Psoas muscle (tissue), 7 donors: ENCODE measurements at regions not wholly inside any gene's neighbourhood (a gene's known extent, or its start where the extent isn't known, plus 50 kb on each side); places are given as distances from the start of the nearest gene placed in this dataset.

Experiments used
- ATAC-seq, 4 donors: fragments of 200-7000 bp; cut with Tn5 transposase; one replicate each; pipeline ENCODE4 v1.9.1; 2020; ENCODE audit warnings: moderate library complexity in 3 of 4, mild to moderate bottlenecking in 2 of 4
- DNase-seq, 2 donors: peaks; one replicate each; pipeline ENCODE4 v3.0.0-alpha.2; 2020
- H3K27ac ChIP-seq: fragments of 200-600 bp; one replicate; pipeline ENCODE4 v1.8.0; 2022
- H3K27me3 ChIP-seq, 3 donors: fragments of 200-600 bp in 1 of 3; one replicate each; pipeline versions ENCODE4 v1.6.1 to v1.8.0; 2013 to 2022; ENCODE audit warnings: low read length in 2 of 3, mild to moderate bottlenecking in 2 of 3, moderate library complexity in 1 of 3; ENCODE audit not compliant: insufficient read depth in 3 of 3
- H3K36me3 ChIP-seq, 2 donors: fragments of 200-600 bp in 1 of 2; one replicate each; pipeline versions ENCODE4 v1.6.1 to v1.8.0; 2013 to 2022; ENCODE audit warnings: low read depth in 1 of 2, mild to moderate bottlenecking in 1 of 2, moderate library complexity in 1 of 2; ENCODE audit not compliant: insufficient read depth in 1 of 2
- H3K4me1 ChIP-seq: fragments of 200-600 bp; one replicate; pipeline ENCODE4 v1.8.0; 2022
- H3K4me3 ChIP-seq: fragments of 200-600 bp; one replicate; pipeline ENCODE4 v1.8.0; 2022; ENCODE audit warnings: mild to moderate bottlenecking
- H3K9me3 ChIP-seq: fragments of 200-600 bp; one replicate; pipeline ENCODE4 v1.8.0; 2022
- WGBS, 3 donors: extraction: QIAGEN DNeasy Blood & Tissue Kit; methylation state at CpG; one replicate each; pipeline versions ENCODE4 v1.1.6 to v1.1.7; 2013; 5-methylcytosine and 5-hydroxymethylcytosine counted together
- intact Hi-C, 2 donors: fragments of 100-400 bp; cut with DNase I; formaldehyde crosslinking; loops; one replicate each; pipeline versions ENCODE4 v1.11.0 to v1.14.2; 2022
- TF ChIP-seq, protein P1 (sequence below): fragments of 200-600 bp; IDR thresholded peaks from one replicate; pipeline ENCODE4 v1.8.0; 2022; ENCODE audit warnings: antibody characterized with exemption
- donor health status: healthy with polysubstance abuse.
- donor health status: DM: no; HTN: no; CAD: no; lungs with moderate emphysema.
- donor health status: Bipolar disorder and iron deficiency.
- donor health status: healthy.
- donor health status: DM: yes; HTN: yes; CAD: no.
- donor health status: DM: no; HTN: no; CAD: no.
- donor health status: DM: yes; HTN: yes; CAD: no.

- no peaks in the 10 kb centered on the region for H3K9me3 ChIP-seq
- intact Hi-C loops: no loop called here
- TF ChIP-seq, protein P1, sequence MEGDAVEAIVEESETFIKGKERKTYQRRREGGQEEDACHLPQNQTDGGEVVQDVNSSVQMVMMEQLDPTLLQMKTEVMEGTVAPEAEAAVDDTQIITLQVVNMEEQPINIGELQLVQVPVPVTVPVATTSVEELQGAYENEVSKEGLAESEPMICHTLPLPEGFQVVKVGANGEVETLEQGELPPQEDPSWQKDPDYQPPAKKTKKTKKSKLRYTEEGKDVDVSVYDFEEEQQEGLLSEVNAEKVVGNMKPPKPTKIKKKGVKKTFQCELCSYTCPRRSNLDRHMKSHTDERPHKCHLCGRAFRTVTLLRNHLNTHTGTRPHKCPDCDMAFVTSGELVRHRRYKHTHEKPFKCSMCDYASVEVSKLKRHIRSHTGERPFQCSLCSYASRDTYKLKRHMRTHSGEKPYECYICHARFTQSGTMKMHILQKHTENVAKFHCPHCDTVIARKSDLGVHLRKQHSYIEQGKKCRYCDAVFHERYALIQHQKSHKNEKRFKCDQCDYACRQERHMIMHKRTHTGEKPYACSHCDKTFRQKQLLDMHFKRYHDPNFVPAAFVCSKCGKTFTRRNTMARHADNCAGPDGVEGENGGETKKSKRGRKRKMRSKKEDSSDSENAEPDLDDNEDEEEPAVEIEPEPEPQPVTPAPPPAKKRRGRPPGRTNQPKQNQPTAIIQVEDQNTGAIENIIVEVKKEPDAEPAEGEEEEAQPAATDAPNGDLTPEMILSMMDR: no peak
- H3K4me1 ChIP-seq: no peaks in the 10 kb centered on the region
- ATAC-seq: no peak
- no peaks in the 10 kb centered on the region for H3K27me3 ChIP-seq
- no peaks in the 10 kb centered on the region for H3K36me3 ChIP-seq
- H3K27ac ChIP-seq: no peak overlapping the region
- DNase-seq: no peak
- no peak overlapping the region for H3K4me3 ChIP-seq
Measured at GRCh38 chr9:78479441-78479840, 182.5 kb downstream of the PSAT1 start.

DNA sequence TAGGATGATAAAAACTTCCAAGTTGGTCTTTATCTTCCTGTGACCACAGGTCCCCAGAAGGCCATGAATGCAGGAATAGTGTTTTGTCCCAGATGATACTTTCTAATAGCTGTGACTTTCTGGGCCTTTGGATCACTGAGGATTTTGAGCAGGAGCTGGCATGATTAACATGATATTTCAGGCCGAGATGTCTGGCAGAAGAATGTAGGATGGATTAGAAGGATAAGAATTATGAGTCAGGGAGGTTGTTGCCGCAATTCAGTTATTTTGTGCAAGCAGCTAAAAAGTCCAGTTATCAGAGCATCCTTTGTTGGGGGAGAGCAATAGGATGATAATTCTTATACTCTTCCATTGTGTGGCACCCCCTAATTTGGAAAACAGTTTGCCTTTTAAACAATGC is 189.7 kb downstream of the PSAT1 start:
- DNase-seq: no peak
- no peak overlapping the region for H3K27ac ChIP-seq
- intact Hi-C loops: no loop called here
- H3K27me3 ChIP-seq: no peaks in the 10 kb centered on the region
- H3K9me3 ChIP-seq: no peaks in the 10 kb centered on the region
- no peak overlapping the region for H3K4me3 ChIP-seq
- H3K4me1 ChIP-seq: no peaks in the 10 kb centered on the region
- TF ChIP-seq, protein P1: no peak
- 52 to 67% (median 62%) methylated on average over 2 of the region's 2 CpGs for WGBS, 3 donors
- ATAC-seq: no peak
- no peaks in the 10 kb centered on the region for H3K36me3 ChIP-seq

- Histone ChIP-seq H3K4me1 (no peaks in the 10 kb centered on the region), H3K9me3 (no peaks in the 10 kb centered on the region), H3K36me3 (no peaks in the 10 kb centered on the region), H3K27ac (no peak overlapping the region), H3K27me3 (no peaks in the 10 kb centered on the region), H3K4me3 (no peak overlapping the region)
- no peak for ATAC-seq
- 77 to 88% (median 81%) methylated on average over 4 of the region's 4 CpGs for WGBS, 3 donors
- intact Hi-C loops: no loop called here
- TF ChIP-seq, protein P1: no peak
- no peak for DNase-seq
Measured at GRCh38 chr9:78490231-78490630, 193.3 kb downstream of the PSAT1 start.

GRCh38 chr9:78491402-78491801 is 194.5 kb downstream of the PSAT1 start:
- Histone ChIP-seq H3K27ac (no peak overlapping the region), H3K4me3 (no peak overlapping the region), H3K36me3 (no peaks in the 10 kb centered on the region), H3K9me3 (no peaks in the 10 kb centered on the region), H3K27me3 (no peaks in the 10 kb centered on the region), H3K4me1 (no peaks in the 10 kb centered on the region)
- DNase-seq (no peak), ATAC-seq (no peak)
- TF ChIP-seq, protein P1: no peak
- 70 to 72% (median 72%) methylated on average over 3 of the region's 3 CpGs for WGBS, 3 donors
- intact Hi-C loops: no loop called here

GRCh38 chr9:78493166-78493742 is 196.3 kb downstream of the PSAT1 start:
- Histone ChIP-seq H3K27me3 (no peaks in the 10 kb centered on the region), H3K4me3 (no peak overlapping the region), H3K9me3 (no peaks in the 10 kb centered on the region), H3K27ac (no peak overlapping the region), H3K4me1 (no peaks in the 10 kb centered on the region), H3K36me3 (no peaks in the 10 kb centered on the region)
- intact Hi-C loops: no loop called here
- WGBS, 3 donors: 84 to 93% (median 87%) methylated on average over 2 of the region's 2 CpGs
- DNase-seq (no peak), ATAC-seq (no peak)
- TF ChIP-seq, protein P1: no peak
